ENCODE measurements at regions not wholly inside any gene's neighbourhood (a gene's known extent, or its start where the extent isn't known, plus 50 kb on each side); places are given as distances from the start of the nearest gene placed in this dataset.

DNA sequence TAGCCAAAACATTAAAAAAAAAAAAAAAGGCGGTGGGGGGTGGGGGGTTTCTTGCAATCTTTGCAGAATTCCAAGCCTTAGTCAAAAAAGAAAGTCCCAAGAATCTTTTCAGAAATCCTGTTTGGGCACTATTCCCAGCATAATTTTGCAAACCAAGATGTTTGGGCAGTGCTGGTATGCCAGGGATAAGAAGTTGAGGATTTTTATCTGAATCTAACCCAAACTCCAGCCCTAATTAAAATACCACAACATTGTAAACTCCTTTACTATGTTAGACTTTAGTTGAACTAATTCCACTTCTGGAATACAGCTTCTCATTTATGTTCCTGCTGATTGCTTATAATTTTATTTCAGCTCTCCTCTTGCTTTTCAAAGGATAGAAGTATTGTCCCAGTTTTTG lies 504.1 kb upstream of the ADGRL2 start:
- H3K9me3 ChIP-seq = no peaks in the 10 kb centered on the region
- TF ChIP-seq, protein P1, sequence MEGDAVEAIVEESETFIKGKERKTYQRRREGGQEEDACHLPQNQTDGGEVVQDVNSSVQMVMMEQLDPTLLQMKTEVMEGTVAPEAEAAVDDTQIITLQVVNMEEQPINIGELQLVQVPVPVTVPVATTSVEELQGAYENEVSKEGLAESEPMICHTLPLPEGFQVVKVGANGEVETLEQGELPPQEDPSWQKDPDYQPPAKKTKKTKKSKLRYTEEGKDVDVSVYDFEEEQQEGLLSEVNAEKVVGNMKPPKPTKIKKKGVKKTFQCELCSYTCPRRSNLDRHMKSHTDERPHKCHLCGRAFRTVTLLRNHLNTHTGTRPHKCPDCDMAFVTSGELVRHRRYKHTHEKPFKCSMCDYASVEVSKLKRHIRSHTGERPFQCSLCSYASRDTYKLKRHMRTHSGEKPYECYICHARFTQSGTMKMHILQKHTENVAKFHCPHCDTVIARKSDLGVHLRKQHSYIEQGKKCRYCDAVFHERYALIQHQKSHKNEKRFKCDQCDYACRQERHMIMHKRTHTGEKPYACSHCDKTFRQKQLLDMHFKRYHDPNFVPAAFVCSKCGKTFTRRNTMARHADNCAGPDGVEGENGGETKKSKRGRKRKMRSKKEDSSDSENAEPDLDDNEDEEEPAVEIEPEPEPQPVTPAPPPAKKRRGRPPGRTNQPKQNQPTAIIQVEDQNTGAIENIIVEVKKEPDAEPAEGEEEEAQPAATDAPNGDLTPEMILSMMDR (IDR thresholded peaks at IDR 0.05) = no peak

DNA sequence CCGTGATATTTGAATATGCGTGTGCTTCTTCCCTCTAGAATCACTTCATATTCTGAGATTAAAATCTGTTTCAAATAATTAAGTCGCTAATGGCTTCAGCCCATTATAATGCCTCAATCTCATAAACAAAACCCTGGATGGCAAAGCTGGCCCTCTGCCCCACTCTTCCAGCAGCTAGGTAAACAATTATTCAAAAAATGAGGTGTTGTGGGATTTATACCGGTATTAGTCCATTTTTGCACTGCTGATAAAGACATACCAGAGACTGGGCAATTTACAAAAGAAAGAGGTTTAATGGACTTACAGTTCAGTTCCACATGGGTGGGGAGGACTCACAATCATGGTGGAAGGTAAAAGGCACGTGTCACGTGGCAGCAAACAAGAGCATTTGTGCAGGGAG lies 510.4 kb upstream of the ADGRL2 start:
- ATAC-seq (ENCODE audit: insufficient number of reproducible peaks, low FRiP score, low read depth) (no peak), DNase-seq (ENCODE audit: low spot score) (no peak)
- Histone ChIP-seq H3K4me3 (no peak overlapping the region), H3K36me3 (no peaks in the 10 kb centered on the region), H3K27me3 (replicated peaks; ENCODE audit: insufficient read depth) (no peaks in the 10 kb centered on the region), H3K27ac (no peak overlapping the region), H3K9me3 (no peaks in the 10 kb centered on the region), H3K4me1 (ENCODE audit: control insufficient read depth in 1 of 2, low read depth in 2 of 2) (no peaks in the 10 kb centered on the region)
- TF ChIP-seq, protein P1 (IDR thresholded peaks at IDR 0.05) = no peak

More for the DNA sequence above, 504.1 kb upstream of the ADGRL2 start:
- no peaks in the 10 kb centered on the region for H3K4me1 ChIP-seq (ENCODE audit: control insufficient read depth in 1 of 2, low read depth in 2 of 2)
- DNase-seq (ENCODE audit: low spot score) (no peak), ATAC-seq (ENCODE audit: insufficient number of reproducible peaks, low FRiP score, low read depth) (no peak)
- no peak overlapping the region for H3K4me3 ChIP-seq
- no peaks in the 10 kb centered on the region for H3K27me3 ChIP-seq (replicated peaks; ENCODE audit: insufficient read depth)
- no peak overlapping the region for H3K27ac ChIP-seq
- H3K36me3 ChIP-seq = no peaks in the 10 kb centered on the region

GRCh38 chr1:81288689-81289088 lies 512.0 kb upstream of the ADGRL2 start:
- no peak overlapping the region for H3K4me3 ChIP-seq
- H3K9me3 ChIP-seq = no peaks in the 10 kb centered on the region
- no peak overlapping the region for H3K27ac ChIP-seq
- TF ChIP-seq, protein P1 (IDR thresholded peaks at IDR 0.05) = no peak
- H3K36me3 ChIP-seq = no peaks in the 10 kb centered on the region
- no peaks in the 10 kb centered on the region for H3K4me1 ChIP-seq (ENCODE audit: control insufficient read depth in 1 of 2, low read depth in 2 of 2)
- no peak for DNase-seq (ENCODE audit: low spot score)
- no peak for ATAC-seq (ENCODE audit: insufficient number of reproducible peaks, low FRiP score, low read depth)
- no peaks in the 10 kb centered on the region for H3K27me3 ChIP-seq (replicated peaks; ENCODE audit: insufficient read depth)

- Histone ChIP-seq H3K9me3 (no peaks in the 10 kb centered on the region), H3K27me3 (replicated peaks; ENCODE audit: insufficient read depth) (no peaks in the 10 kb centered on the region), H3K27ac (no peak overlapping the region), H3K36me3 (no peaks in the 10 kb centered on the region), H3K4me1 (ENCODE audit: control insufficient read depth in 1 of 2, low read depth in 2 of 2) (no peaks in the 10 kb centered on the region), H3K4me3 (no peak overlapping the region)
- DNase-seq (ENCODE audit: low spot score) = no peak
- TF ChIP-seq, protein P1 (IDR thresholded peaks at IDR 0.05) = no peak
- no peak for ATAC-seq (ENCODE audit: insufficient number of reproducible peaks, low FRiP score, low read depth)
These were observed 513.2 kb upstream of the ADGRL2 start for GRCh38 chr1:81287411-81288080.

- Histone ChIP-seq H3K36me3 (no peaks in the 10 kb centered on the region), H3K27me3 (replicated peaks; ENCODE audit: insufficient read depth) (no peaks in the 10 kb centered on the region), H3K9me3 (no peaks in the 10 kb centered on the region), H3K27ac (no peak overlapping the region), H3K4me1 (ENCODE audit: control insufficient read depth in 1 of 2, low read depth in 2 of 2) (no peaks in the 10 kb centered on the region), H3K4me3 (no peak overlapping the region)
- DNase-seq (ENCODE audit: low spot score) (no peak), ATAC-seq (ENCODE audit: insufficient number of reproducible peaks, low FRiP score, low read depth) (no peak)
- TF ChIP-seq, protein P1 (IDR thresholded peaks at IDR 0.05) = no peak
These were observed 530.7 kb upstream of the ADGRL2 start for GRCh38 chr1:81270051-81270450.
